ENCODE measurements at regions not wholly inside any gene's neighbourhood (a gene's known extent, or its start where the extent isn't known, plus 50 kb on each side); places are given as distances from the start of the nearest gene placed in this dataset.

DNA sequence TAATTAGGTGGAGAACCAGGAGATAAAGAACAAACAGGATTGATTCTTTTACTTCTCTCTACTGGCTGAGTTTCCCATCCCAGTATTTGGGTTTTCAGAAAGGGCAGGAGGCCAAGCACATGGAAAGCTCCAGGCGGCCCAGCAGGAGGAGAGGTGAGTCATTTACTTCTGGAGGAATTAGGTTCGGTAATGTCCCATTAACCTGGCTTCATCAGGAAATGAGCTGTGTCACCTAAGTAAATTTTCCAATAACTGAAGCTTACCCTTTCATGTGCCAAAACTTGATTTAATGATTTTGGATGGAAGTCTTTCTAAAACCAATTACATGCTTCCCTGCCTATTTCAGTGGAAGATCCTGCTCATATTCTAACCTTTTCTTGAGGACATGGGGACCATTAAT, 257.6 kb upstream of the USP24 start:
- no peaks in the 10 kb centered on the region for H3F3A ChIP-seq (ENCODE audit: low read depth)
- H3K27ac ChIP-seq: no peak overlapping the region
- H3K4me1 ChIP-seq: peaks cover 10% of the 10 kb centered on the region
- H3K36me3 ChIP-seq: no peaks in the 10 kb centered on the region
- no peak overlapping the region for H2AFZ ChIP-seq (replicated peaks)
- no peaks in the 10 kb centered on the region for H3K4me1 Mint-ChIP-seq
- H4K20me1 ChIP-seq (ENCODE audit: low read depth): no peaks in the 10 kb centered on the region
- H3K9me3 Mint-ChIP-seq: no peaks in the 10 kb centered on the region
- no peak overlapping the region for H3K4me3 Mint-ChIP-seq
- H3K36me3 Mint-ChIP-seq: no peaks in the 10 kb centered on the region
- DNase-seq (ENCODE audit: low spot score): no peak
- peaks cover 4% of the 10 kb centered on the region for H3K27me3 Mint-ChIP-seq (ENCODE audit: insufficient read depth, low read depth)
- no peaks in the 10 kb centered on the region for H3K9me3 ChIP-seq (ENCODE audit: low read depth)
- peak overlapping the region; percentile 27 for H3K4me2 ChIP-seq
- no peaks in the 10 kb centered on the region for H3K79me2 ChIP-seq (ENCODE audit: low read depth)
- H3K27me3 ChIP-seq: no peaks in the 10 kb centered on the region
- no peak overlapping the region for H3K9ac ChIP-seq
- TF ChIP-seq EZH2phosphoT487 (IDR thresholded peaks at IDR 0.05) (no peak), CTCF (IDR thresholded peaks at IDR 0.05) (no peak), EZH2 (IDR thresholded peaks at IDR 0.05) (no peak)
- H3K27ac Mint-ChIP-seq: no peak overlapping the region
- H3K4me3 ChIP-seq: no peak overlapping the region

DNA sequence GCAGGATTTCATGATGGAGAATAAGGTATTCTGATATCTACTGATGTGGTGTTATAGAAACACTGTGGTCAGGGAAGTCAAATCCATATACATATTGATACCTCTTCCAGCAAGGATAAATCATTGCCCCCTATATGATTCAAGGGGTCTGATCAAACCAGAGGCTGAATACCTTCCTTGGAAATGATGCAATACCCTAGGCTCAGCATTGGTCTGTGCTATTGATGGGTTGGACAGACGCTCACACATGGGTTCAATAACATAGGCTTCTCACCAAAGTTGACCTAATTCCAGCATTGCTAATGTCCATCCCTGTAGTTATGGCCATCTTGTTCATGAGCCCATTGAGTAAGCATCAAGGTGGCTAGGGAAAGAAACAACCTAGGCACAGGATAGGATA, 257.0 kb upstream of the USP24 start:
- no peak overlapping the region for H3K9ac ChIP-seq
- DNase-seq (ENCODE audit: low spot score): no peak
- no peak overlapping the region for H3K27ac ChIP-seq
- Mint-ChIP-seq H3K9me3 (no peaks in the 10 kb centered on the region), H3K4me3 (no peak overlapping the region), H3K27me3 (ENCODE audit: insufficient read depth, low read depth) (peaks cover 4% of the 10 kb centered on the region), H3K36me3 (no peaks in the 10 kb centered on the region), H3K27ac (no peak overlapping the region), H3K4me1 (no peaks in the 10 kb centered on the region)
- H3K27me3 ChIP-seq: no peaks in the 10 kb centered on the region
- no peaks in the 10 kb centered on the region for H3K79me2 ChIP-seq (ENCODE audit: low read depth)
- no peak overlapping the region for H3K4me3 ChIP-seq
- TF ChIP-seq EZH2phosphoT487 (IDR thresholded peaks at IDR 0.05) (no peak), CTCF (IDR thresholded peaks at IDR 0.05) (no peak), EZH2 (IDR thresholded peaks at IDR 0.05) (no peak)
- no peaks in the 10 kb centered on the region for H4K20me1 ChIP-seq (ENCODE audit: low read depth)
- H3K4me2 ChIP-seq: no peak overlapping the region
- H2AFZ ChIP-seq (replicated peaks): no peak overlapping the region
- no peaks in the 10 kb centered on the region for H3F3A ChIP-seq (ENCODE audit: low read depth)
- peaks cover 10% of the 10 kb centered on the region for H3K4me1 ChIP-seq
- H3K9me3 ChIP-seq (ENCODE audit: low read depth): no peaks in the 10 kb centered on the region
- no peaks in the 10 kb centered on the region for H3K36me3 ChIP-seq

DNA sequence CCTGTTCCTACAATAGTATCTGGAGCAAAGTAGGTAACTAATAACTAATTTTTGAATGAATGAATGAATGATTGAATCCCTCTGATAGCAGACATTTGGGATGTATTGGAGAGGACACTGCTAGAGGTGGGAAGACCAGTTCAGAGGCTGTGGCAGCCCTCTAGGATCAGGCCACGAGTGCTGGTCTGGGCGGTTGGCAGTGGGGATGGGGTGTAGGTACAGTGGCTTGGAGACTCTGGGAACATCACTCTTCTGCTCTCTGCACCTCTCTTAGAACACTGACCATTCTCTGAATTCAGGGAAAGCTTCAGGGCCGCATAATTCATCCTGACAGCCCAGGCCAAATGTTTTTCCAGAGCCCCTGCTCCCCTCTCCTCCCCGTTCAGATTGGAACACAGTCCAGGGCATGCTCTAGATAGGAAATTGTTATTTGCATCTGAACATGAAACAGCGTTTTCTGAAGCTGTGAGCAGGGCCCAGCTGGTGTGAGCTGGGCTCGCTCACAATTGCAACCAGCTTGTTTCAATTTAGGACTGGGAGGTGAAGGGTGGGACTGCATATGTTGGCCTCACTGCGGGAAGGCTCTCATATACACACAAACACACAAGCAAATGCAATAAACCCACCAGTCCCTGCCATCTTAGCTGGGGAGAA, 253.1 kb upstream of the USP24 start:
- Histone ChIP-seq H3K27me3 (no peaks in the 10 kb centered on the region), H3K9me3 (ENCODE audit: low read depth) (no peaks in the 10 kb centered on the region), H3K27ac (no peak overlapping the region), H3K4me3 (no peak overlapping the region), H4K20me1 (ENCODE audit: low read depth) (no peaks in the 10 kb centered on the region), H3K9ac (no peak overlapping the region), H3K4me2 (no peak overlapping the region), H3K79me2 (ENCODE audit: low read depth) (no peaks in the 10 kb centered on the region), H3F3A (ENCODE audit: low read depth) (no peaks in the 10 kb centered on the region), H2AFZ (replicated peaks) (peak overlapping the region; percentile 42), H3K4me1 (peaks cover 10% of the 10 kb centered on the region), H3K36me3 (no peaks in the 10 kb centered on the region)
- H3K4me1 Mint-ChIP-seq: no peaks in the 10 kb centered on the region
- H3K36me3 Mint-ChIP-seq: no peaks in the 10 kb centered on the region
- no peak overlapping the region for H3K27ac Mint-ChIP-seq
- no peak for DNase-seq (ENCODE audit: low spot score)
- TF ChIP-seq EZH2 (IDR thresholded peaks at IDR 0.05): no peak
- TF ChIP-seq EZH2phosphoT487 (IDR thresholded peaks at IDR 0.05): no peak
- TF ChIP-seq CTCF (IDR thresholded peaks at IDR 0.05): no peak
- H3K4me3 Mint-ChIP-seq: no peak overlapping the region
- H3K27me3 Mint-ChIP-seq (ENCODE audit: insufficient read depth, low read depth): no peaks in the 10 kb centered on the region
- H3K9me3 Mint-ChIP-seq: no peaks in the 10 kb centered on the region

Data from neural progenitor cell (in vitro differentiated cells).